ENCODE measurements at regions not wholly inside any gene's neighbourhood (a gene's known extent, or its start where the extent isn't known, plus 50 kb on each side); places are given as distances from the start of the nearest gene placed in this dataset.

GRCh38 chr5:155068616-155069100 lies 55.1 kb downstream of the KIF4B start:
- DNase-seq (ENCODE audit: low spot score), result no peak

GRCh38 chr5:155069961-155070360 lies 56.4 kb downstream of the KIF4B start:
- no peak for DNase-seq (ENCODE audit: low spot score)

DNA sequence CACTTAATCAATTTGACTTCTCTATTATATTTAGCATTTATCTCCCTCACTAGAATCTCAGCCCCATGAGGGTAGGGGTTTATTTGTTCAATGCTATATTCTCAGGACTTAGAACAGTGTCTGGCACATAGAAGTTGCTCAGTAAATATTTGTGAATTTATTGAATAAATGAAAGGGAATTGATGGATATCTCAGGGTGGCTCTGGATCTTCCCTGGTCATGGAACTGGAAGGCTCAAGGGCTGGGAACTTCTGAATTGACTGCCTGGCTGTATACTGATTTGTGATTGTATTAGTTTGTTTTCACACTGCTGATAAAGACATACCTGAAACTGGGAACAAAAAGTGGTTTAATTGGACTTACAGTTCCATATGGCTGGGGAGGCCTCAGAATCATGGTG lies 57.2 kb downstream of the KIF4B start:
- no peak for DNase-seq (ENCODE audit: low spot score)

GRCh38 chr5:155076379-155076778 lies 62.8 kb downstream of the KIF4B start:
- DNase-seq (ENCODE audit: low spot score), result no peak

GRCh38 chr5:155079698-155080097 lies 66.1 kb downstream of the KIF4B start:
- DNase-seq (ENCODE audit: low spot score), result no peak

- no peak for DNase-seq (ENCODE audit: low spot score)
Observed at GRCh38 chr5:155080721-155081120, 67.2 kb downstream of the KIF4B start.

- DNase-seq (ENCODE audit: low spot score), result no peak
Observed at GRCh38 chr5:155081618-155082017, 68.1 kb downstream of the KIF4B start.

DNA sequence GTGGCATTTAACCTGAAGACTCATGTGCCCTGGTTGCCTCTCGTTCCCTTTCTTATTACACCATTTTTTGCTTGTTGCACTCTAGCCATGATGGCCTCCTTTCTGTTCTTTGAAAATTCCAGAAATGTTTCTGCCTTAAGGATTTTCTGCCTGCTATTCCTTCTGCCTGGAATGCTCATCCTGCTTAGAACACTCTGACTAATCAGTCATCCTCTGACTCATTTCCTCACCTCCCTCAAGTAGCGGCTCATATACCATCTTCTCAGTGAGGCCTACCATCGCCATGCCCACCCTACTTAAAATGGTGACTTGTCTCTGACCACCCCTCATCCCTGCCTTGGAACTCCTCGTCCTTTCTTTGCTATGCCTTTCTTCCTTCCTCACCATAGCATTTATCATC lies 68.8 kb downstream of the KIF4B start:
- DNase-seq (ENCODE audit: low spot score), result no peak

- DNase-seq (ENCODE audit: low spot score), result no peak
Observed at GRCh38 chr5:155085282-155085989, 71.9 kb downstream of the KIF4B start.

DNA sequence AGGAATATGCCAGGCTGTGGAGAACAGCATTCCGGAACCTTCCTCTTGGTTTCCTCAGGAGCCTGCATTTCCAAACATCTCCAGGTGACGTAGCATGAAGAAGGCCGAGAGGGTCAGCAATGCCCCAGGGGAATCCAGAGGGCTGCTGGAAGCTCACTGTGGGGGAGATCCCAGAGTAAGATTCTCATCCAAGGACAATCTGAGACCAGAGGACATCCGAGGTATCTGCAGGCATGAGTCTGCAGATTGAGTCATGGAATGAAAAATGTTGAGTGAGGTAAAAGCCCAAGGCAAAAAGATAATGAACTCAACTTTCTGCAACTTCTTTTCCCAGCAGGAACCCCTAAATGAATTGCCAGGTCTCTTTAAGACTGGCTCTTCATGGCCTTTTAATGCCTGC lies 73.5 kb downstream of the KIF4B start:
- DNase-seq (ENCODE audit: low spot score), result no peak

DNA sequence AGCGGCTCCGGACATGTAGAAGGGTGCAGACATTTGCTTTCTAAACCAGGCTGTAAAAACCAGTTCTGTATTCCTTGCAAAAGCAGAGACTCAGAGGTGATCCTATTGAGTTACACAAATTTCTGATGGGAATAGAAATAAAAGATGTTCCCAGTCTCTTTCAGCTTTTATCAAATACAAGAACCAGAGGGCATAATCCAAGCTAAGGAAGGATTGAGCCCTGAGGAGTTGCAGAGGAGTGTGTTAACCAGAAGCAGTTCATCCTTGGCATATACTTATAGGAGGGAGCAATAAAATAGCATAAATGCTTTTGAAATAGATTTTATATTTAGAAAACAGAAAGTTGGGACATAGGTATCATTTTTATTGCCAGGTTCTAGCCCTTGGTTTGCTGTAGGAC lies 75.3 kb downstream of the KIF4B start:
- no peak for DNase-seq (ENCODE audit: low spot score)

GRCh38 chr5:155089643-155090042 lies 76.1 kb downstream of the KIF4B start:
- no peak for DNase-seq (ENCODE audit: low spot score)

GRCh38 chr5:155091063-155091648 lies 77.6 kb downstream of the KIF4B start:
- DNase-seq (ENCODE audit: low spot score), result no peak

DNA sequence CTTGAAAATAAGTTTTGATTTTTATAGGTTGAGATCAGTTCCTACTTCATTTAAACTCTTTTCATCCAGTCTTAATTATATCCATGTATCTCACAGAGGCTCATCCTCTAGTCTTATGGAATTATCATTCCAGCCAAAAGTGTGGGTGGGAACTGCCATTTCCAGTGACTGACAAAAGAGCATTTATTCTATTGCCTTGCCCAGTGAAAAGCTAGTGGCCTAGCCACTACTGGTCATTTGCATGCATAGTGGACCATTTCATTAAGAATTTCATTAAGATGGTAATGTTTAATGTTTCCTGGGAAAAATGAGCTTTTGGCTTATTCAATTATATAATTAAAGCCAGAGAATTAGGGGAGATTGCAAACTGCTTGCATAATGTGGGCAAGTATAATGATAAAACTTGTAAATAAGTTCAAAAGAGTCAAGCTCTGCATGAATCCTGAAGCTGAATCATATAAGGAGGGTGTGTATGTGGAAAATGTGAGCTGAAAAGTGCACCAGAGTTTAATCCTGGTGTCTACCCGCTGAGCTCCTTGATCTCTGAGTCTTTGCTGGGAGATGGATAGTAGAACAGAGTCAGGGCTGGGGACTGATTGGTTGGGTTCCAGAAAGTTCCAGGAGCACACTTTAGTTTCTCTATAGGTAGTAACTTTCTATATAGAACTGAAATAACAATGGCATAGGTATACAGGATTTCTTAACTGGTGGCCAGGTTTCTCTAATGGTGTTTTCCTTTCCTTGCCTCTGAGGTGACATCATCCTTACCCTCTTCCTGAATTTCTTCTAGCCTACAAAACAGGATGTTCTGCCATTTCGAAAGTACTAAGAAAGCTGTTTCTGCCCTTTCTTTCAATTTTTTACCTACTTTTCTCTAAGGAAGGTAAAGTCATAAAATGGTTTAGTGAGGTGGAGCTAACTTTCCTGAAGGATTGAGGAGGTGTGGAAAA lies 78.5 kb downstream of the KIF4B start:
- no peak for DNase-seq (ENCODE audit: low spot score)

DNA sequence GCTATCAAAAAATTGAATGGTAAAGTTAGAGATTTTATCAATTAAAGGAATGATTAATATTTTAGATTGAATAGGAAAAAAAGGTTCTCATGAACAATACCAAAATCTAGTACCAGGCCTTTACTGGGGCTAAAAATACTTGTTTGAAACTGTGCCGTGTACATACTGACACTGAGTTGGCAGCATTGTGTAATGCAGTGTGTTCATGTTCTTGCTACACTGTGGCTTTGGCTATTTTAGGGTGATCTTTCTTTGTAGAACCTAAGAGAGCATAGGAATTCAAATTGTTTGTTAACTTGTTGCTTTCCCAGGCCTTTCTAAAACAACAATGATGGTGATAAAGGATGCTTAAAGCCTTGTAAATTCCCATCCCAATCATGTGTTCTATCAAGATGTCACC lies 80.9 kb downstream of the KIF4B start:
- DNase-seq (ENCODE audit: low spot score), result no peak

DNA sequence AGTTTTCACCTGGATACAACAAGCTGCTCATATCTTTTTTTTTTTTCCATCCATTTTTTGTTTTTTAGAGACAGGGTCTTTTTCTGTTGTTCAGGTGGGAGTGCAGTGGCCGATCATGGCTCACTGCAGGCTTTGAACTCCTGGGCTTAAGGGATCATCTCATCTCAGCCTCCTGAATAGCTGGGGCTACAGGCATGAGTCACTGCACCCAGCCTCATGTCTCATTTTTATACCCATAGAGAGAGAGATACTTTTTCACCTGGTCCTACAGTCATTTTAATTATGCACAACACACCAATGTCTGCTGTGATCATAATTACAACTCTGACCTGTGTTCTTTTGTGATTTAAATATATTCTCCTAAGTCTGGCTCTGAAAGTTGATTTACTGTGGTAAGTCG lies 84.4 kb downstream of the KIF4B start:
- no peak for DNase-seq (ENCODE audit: low spot score)

DNA sequence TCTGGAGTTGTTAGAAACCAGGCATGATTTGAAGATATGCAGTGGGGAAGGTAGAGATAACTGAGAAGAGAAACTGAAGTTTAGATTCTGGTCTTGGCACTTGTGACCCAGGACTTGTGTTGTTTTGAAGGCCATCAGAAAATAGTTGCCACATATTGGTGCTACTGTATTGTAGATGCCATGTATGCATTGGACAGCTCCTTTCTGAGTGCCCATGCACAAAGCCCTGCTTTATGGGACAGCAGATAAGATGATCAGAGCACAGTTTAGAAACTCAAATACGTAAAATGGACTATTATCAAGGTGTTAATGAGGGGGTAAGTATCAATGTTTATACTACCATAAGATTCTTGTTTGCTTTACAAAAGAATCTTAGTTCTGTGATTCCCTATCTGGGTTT lies 84.9 kb downstream of the KIF4B start:
- DNase-seq (ENCODE audit: low spot score), result no peak

- DNase-seq (ENCODE audit: low spot score), result no peak
Observed at GRCh38 chr5:155101697-155102096, 88.1 kb downstream of the KIF4B start.

DNA sequence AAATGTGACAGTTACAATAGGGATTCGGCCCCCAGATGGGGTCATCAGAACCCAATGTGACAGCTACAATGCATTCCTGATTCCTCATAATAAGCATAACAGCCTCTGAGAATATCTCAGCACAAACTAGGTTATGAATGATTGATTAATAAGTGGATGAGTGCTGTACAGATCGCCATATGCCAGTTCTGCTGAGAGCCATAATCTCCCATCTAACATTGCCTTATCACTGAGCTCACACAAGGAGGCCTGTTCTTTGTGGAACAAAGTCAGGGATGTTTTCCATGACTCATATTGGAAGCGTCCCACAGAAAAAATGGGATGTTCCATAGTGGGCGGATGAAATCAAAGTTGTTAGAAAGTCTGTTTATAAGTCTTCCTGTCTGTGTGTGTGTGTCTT lies 89.6 kb downstream of the KIF4B start:
- DNase-seq (ENCODE audit: low spot score), result no peak

DNA sequence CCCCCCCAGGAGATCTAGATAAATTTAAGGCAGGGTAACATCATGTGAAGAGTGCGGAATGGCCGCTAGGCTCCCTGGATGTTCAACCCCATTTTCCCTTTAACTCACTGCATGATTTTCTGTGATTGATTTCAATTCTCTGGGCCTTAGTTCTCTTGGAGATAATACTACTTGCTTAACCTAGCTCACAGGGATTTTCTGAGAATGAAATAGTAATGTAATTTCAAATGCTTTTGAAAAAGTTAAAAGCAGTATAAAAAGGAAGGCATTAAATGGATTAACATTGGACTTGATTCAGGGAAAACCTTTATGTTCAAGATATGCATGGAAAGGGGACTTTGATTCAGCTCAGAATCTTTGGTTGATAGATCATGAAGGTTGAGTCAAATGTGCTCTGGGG lies 90.9 kb downstream of the KIF4B start:
- no peak for DNase-seq (ENCODE audit: low spot score)

- DNase-seq (ENCODE audit: low spot score), result no peak
Observed at GRCh38 chr5:155106221-155106620, 92.7 kb downstream of the KIF4B start.

GRCh38 chr5:155113888-155114287 lies 100.3 kb downstream of the KIF4B start:
- no peak for DNase-seq (ENCODE audit: low spot score)

- no peak for DNase-seq (ENCODE audit: low spot score)
Observed at GRCh38 chr5:155114655-155115054, 101.1 kb downstream of the KIF4B start.

Measured in CD4-positive, alpha-beta T cell treated with Interleukin-6 at 100 ng/mL for 8 hours (primary cell).